BJ (cell line): ENCODE measurements at regions not wholly inside any gene's neighbourhood (a gene's known extent, or its start where the extent isn't known, plus 50 kb on each side); places are given as distances from the start of the nearest gene placed in this dataset.
"Not testable (repeated sequence)": the region's sequence is repeated elsewhere in the genome, so short reads cannot be mapped to it uniquely, and the experiment has no call there.

ENCODE experiments used
- CTCF ChIA-PET: fragments of 350-600 bp; formaldehyde crosslinking; extraction: SDS; loops from one replicate; lab custom pipeline; 2021; ENCODE audit warnings: antibody characterized with exemption, inconsistent platforms; lab: Yijun Ruan, JAX
- POLR2A ChIA-PET: fragments of 300-600 bp; sonication (Branson Sonifier 250); formaldehyde crosslinking; extraction: SDS; loops from one replicate; lab custom pipeline; 2021; ENCODE audit warnings: antibody characterized with exemption; lab: Charles Lee
- DNase-seq: peaks from one replicate; pipeline ENCODE4 v3.0.0-alpha.2; 2011; ENCODE audit warnings: low read depth
- H3K27me3 ChIP-seq: 2 replicates; pipeline ENCODE4 v1.6.0; 2011; ENCODE audit warnings: low read length; ENCODE audit not compliant: control insufficient read depth, insufficient read depth
- H3K36me3 ChIP-seq: 2 replicates; pipeline ENCODE4 v1.5.1; 2011; ENCODE audit warnings: low read length; ENCODE audit not compliant: control insufficient read depth, insufficient read depth
- H3K4me3 ChIP-seq: 2 replicates; pipeline ENCODE4 v1.5.1; 2011; ENCODE audit warnings: low read depth, mild to moderate bottlenecking, control low read depth, low read length
- TF ChIP-seq, protein P1 (sequence below): IDR thresholded peaks from 2 replicates; pipeline ENCODE4 v1.5.1; 2011; ENCODE audit warnings: low read depth, mild to moderate bottlenecking, control low read depth, inconsistent platforms, low read length, moderate library complexity; ENCODE audit not compliant: insufficient read depth

DNA sequence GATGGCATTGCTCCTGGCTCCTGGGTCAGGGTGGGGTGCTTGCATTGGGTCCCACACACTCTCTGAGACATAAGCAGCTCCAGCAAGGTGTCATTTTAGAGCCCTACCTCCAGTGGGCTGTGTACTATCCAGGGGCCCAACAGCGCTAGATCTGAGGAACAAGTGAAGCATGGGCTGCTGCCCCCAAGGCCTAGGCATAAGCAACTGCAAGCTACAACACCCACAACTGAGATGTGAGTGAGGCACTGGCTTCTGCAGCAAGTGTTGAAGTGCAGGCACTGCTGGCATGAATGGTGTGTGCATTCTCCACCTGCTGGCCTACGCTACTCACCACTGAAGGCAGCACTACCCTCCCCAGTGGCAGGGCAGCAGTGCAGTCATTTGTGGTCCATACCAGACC, 81.0 kb upstream of the STK39 start:
- ChIA-PET CTCF (no interaction called here), POLR2A (no interaction called here)
- H3K27me3 ChIP-seq, result no peaks in the 10 kb centered on the region; the same call in 1 of the 2 replicates
- no peaks in the 10 kb centered on the region for H3K36me3 ChIP-seq
- DNase-seq, result no peak
- H3K4me3 ChIP-seq, result no peak overlapping the region
- TF ChIP-seq, protein P1, sequence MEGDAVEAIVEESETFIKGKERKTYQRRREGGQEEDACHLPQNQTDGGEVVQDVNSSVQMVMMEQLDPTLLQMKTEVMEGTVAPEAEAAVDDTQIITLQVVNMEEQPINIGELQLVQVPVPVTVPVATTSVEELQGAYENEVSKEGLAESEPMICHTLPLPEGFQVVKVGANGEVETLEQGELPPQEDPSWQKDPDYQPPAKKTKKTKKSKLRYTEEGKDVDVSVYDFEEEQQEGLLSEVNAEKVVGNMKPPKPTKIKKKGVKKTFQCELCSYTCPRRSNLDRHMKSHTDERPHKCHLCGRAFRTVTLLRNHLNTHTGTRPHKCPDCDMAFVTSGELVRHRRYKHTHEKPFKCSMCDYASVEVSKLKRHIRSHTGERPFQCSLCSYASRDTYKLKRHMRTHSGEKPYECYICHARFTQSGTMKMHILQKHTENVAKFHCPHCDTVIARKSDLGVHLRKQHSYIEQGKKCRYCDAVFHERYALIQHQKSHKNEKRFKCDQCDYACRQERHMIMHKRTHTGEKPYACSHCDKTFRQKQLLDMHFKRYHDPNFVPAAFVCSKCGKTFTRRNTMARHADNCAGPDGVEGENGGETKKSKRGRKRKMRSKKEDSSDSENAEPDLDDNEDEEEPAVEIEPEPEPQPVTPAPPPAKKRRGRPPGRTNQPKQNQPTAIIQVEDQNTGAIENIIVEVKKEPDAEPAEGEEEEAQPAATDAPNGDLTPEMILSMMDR, result no peak

DNA sequence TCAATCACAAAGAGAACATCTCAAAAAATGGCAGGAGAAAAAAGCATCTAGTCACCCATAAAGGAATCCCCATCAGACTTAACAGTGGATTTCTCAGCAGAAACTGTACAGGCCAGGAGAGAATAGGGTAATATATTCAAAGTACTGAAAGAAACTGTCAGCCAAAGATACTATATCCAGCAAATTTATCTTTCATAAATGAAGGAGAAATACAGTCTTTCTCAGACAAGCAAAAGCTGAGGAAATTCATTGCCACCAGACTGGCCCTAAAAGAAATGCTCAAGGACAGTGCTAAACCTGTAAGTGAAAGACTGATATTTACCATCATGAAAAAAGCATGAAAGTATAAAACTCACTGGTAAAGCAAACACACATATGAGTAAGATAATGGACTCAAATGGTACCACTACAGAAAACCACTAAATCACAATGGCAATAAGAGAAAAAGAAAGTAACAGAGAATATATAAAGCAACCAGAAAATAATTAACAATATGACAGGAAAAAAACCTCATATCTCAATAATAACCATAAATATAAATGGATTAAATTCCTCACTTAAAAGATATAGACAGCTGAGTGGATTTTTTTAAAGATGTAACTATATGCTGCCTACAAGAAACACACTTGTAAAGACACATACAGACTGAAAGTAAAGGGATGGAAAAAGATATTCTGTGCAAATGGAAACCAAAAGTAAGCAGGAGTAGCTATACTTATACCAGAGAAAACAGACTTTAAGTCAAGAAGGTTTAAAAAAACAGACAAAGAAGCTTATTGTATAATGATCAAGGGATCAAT, 83.4 kb upstream of the STK39 start:
- H3K36me3 ChIP-seq, result no peaks in the 10 kb centered on the region
- DNase-seq, result no peak
- TF ChIP-seq, protein P1, result no peak
- no peak overlapping the region for H3K4me3 ChIP-seq
- POLR2A ChIA-PET, result no interaction called here
- no peaks in the 10 kb centered on the region; the same call in 1 of the 2 replicates for H3K27me3 ChIP-seq
- CTCF ChIA-PET, result no interaction called here

DNA sequence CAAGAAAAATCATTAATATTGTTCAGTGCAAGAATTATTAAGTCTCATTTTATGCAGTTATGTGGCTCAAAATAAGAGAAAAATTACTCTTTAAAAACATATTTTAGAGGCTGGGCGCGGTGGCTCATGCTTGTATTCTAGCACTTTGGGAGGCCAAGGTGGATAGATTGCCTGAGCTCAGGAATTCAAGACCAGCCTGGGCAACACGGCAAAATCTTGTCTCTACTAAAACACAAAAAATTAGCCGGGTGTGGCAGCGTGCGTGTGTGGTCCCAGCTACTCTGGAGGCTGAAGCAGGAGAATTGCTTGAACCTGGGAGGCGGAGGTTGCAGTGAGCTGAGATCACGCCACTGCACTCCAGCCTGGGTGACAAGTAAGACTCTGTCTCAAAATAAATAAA, 87.9 kb upstream of the STK39 start:
- H3K27me3 ChIP-seq, H3K4me3 ChIP-seq, POLR2A ChIA-PET, DNase-seq, H3K36me3 ChIP-seq: not testable (repeated sequence)
- CTCF ChIA-PET, result interaction anchor here (1.0 to 1.4 kb wide), 2 partner anchors 11 to 24 kb away, joined by 4 to 5 read pairs; no protein-coding TSS in a partner anchor

DNA sequence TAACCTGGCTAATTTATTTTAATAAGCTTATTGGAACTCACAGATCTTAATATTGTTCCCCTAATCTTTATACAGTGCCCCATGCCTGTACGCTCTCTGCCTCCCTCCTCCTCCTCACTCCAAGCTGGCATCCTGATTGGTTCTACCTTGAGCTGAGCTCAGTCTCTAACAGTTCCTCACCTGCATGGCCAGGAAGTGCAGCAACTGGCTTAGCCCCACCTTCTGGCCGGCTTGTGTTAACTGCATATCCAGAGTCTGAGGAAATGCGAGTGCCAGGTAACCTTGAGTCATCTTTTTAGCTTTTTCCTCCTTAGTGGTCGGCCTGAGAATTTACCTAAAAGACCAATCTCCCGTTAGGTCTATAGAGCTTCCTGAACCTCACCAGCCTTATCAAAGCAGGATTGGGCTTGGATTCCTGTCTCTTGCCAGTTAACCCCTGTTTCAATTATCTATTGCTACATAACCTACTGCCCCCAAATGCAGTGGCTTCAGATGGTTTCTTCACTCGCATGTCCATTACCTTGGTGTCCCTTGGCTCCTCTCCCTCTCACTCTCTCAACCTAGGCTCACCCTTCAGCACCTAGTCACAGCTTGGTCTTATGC, 89.5 kb upstream of the STK39 start:
- CTCF ChIA-PET, result interaction anchor here (1.1 to 1.4 kb wide), 2 partner anchors 10 to 369 kb away, joined by 3 to 5 read pairs; no protein-coding TSS in a partner anchor
- no peak overlapping the region for H3K4me3 ChIP-seq
- no peak for DNase-seq
- POLR2A ChIA-PET, result no interaction called here
- TF ChIP-seq, protein P1, result 0 out of 2 replicates have a peak, but pooled peaks have one; percentile 8
- no peaks in the 10 kb centered on the region for H3K27me3 ChIP-seq
- no peaks in the 10 kb centered on the region for H3K36me3 ChIP-seq

DNA sequence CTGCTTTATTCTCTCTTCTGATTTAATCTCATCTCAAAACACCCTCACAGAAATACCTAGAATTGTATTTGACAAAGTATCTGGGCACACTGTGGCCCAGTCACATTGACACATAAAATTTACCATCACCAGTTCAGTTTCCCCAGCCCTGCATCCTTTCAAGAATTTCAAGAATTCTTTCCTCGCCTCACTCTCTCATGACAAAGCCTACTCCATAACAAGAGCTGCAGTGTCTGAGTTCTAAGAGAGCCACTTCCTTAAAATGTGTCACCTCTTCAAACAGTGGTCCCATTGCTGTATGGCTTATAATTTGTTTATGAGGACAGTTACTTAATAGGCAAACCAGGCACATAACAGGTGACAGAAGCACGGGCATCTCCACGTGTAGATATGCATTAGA, 90.9 kb upstream of the STK39 start:
- no peak for DNase-seq
- H3K36me3 ChIP-seq, result no peaks in the 10 kb centered on the region
- no peak overlapping the region for H3K4me3 ChIP-seq
- POLR2A ChIA-PET, result no interaction called here
- H3K27me3 ChIP-seq, result no peaks in the 10 kb centered on the region
- TF ChIP-seq, protein P1, result no peak
- CTCF ChIA-PET, result interaction anchor here (1.1 kb wide), 1 partner anchor 368 kb away, joined by 3 read pairs; no protein-coding TSS in a partner anchor
